Stomach (tissue), 8 donors: ENCODE measurements at regions not wholly inside any gene's neighbourhood (a gene's known extent, or its start where the extent isn't known, plus 50 kb on each side); places are given as distances from the start of the nearest gene placed in this dataset.

ENCODE experiments used
- DNase-seq, 2 donors: peaks; one replicate each; pipeline versions ENCODE4 v3.0.0 to v3.0.0-alpha.2; 2013 to 2019
- H3K27ac ChIP-seq, 5 donors: fragments of 200-600 bp in 4 of 5; sonication (generic) in 4 of 5; one replicate each; pipeline ENCODE4 v1.5.1; 2013 to 2019; ENCODE audit warnings: mild to moderate bottlenecking in 1 of 5, moderate library complexity in 1 of 5
- H3K27me3 ChIP-seq, 3 donors: fragments of 200-600 bp; sonication (generic); one replicate each; pipeline ENCODE4 v1.5.1; 2017 to 2019; ENCODE audit warnings: mixed run types in 1 of 3
- H3K36me3 ChIP-seq, 4 donors: fragments of 200-600 bp; sonication (generic); 1 replicate in 3 of 4; 2 replicates in 1 of 4; pipeline ENCODE4 v1.5.1; 2016 to 2019
- H3K4me1 ChIP-seq, 4 donors: fragments of 200-600 bp; sonication (generic); one replicate each; pipeline ENCODE4 v1.5.1; 2016 to 2019
- H3K4me3 ChIP-seq, 4 donors: fragments of 200-600 bp; sonication (generic) in 3 of 4; one replicate each; pipeline ENCODE4 v1.5.1; 2016 to 2019; ENCODE audit warnings: mild to moderate bottlenecking in 1 of 4
- H3K9me3 ChIP-seq, 4 donors: fragments of 200-600 bp; sonication (generic); one replicate each; pipeline ENCODE4 v1.5.1; 2016 to 2019
- CTCF ChIP-seq, 7 experiments: fragments of 450-650 bp in 4 of 7; fragments of 200-600 bp in 3 of 7; sonication (generic) in 3 of 7; IDR thresholded peaks; one replicate each; pipeline ENCODE4 v1.5.1; 2016 to 2019; ENCODE audit warnings: antibody characterized with exemption in 7 of 7, control low read depth in 2 of 7, mild to moderate bottlenecking in 1 of 7
- EP300 ChIP-seq: sonication (generic); formaldehyde crosslinking; IDR thresholded peaks from one replicate; pipeline ENCODE4 v1.6.1; 2017; ENCODE audit warnings: antibody characterized with exemption
- POLR2A ChIP-seq, 4 donors: fragments of 450-650 bp; IDR thresholded peaks; one replicate each; pipeline ENCODE4 v1.6.1; 2016; ENCODE audit warnings: antibody characterized with exemption in 4 of 4, control low read depth in 2 of 4, mild to moderate bottlenecking in 1 of 4, moderate library complexity in 1 of 4
- POLR2AphosphoS5 ChIP-seq, 3 donors: sonication (generic); formaldehyde crosslinking; IDR thresholded peaks; one replicate each; pipeline ENCODE4 v1.6.1; 2016; ENCODE audit warnings: antibody characterized with exemption in 3 of 3
- WGBS, 5 donors: extraction: QIAGEN DNeasy Blood & Tissue Kit in 3 of 5; methylation state at CpG; one replicate each; pipeline versions ENCODE4 v1.1.5 to v1.1.7; 2013 to 2018; 5-methylcytosine and 5-hydroxymethylcytosine counted together
- intact Hi-C: fragments of 100-400 bp; cut with DNase I; formaldehyde crosslinking; loops from one replicate; pipeline ENCODE4 v1.15.1; 2023; ENCODE audit warnings: low total_unique reads
- donor health status: healthy with polysubstance abuse.
- donor health status: Bipolar disorder and iron deficiency.
- donor health status: healthy.

DNA sequence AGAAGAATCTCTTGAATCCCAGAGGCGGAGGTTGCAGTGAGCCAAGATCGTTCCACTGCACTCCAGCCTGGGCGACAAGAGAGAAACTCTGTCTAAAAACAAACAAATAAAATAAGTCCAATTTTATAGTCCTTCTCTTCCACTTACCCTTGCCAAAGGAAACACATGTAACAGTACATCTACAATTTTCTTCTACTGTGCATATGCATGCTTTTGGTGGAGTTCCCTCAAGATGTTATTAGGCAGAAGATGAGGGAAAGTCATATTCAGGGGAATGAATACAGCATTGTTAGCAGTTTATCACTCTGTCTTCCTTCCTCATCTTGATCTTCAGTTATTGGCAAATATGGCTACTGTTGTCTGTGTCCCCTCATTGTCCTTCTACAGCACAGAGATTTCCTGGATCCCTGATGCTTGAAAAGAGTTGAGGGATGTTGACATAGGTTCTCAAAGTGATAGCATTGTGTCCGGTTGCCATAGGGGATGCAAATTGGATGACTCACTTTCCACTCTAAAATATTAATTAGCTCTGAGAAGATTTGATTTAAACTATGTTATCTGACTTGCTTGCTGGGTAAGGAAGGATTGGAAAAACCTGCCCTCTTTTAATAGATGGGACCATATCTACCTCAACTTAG, 1173.6 kb downstream of the KCNT2 start:
- no peak for TF ChIP-seq EP300
- no peak for TF ChIP-seq CTCF (IDR thresholded peaks at IDR 0.05)
- Histone ChIP-seq H3K27ac (no peak overlapping the region), H3K27me3 (no peaks in the 10 kb centered on the region), H3K36me3 (no peaks in the 10 kb centered on the region), H3K9me3 (peaks cover 0 to 8% (median 0%) of the 10 kb centered on the region in 4 donors), H3K4me1 (no peaks in the 10 kb centered on the region), H3K4me3 (no peak overlapping the region)
- 73 to 82% (median 82%) methylated on average over 4 of the region's 4 CpGs for WGBS, 5 donors
- intact Hi-C loops = no loop called here
- DNase-seq = no peak

DNA sequence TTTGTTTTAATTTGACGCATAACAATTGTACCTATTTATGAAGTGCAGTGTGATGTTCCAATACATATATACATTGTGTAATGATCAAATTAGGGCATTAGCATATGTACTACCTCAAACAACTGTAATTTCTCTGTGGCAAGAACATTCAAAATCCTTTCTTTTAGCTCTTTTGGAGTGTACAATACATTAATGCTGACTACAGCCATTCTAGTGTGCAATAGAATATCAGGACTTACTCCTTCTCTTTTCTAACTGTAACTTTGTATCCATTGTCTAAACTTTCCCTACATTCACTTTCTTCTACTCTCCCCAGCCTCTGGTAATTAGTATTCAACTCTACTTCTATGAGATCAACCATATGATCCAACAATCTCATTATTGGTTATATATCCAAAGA, 1177.4 kb downstream of the KCNT2 start:
- Histone ChIP-seq H3K4me1 (no peaks in the 10 kb centered on the region), H3K27ac (no peak overlapping the region), H3K9me3 (no peaks in the 10 kb centered on the region), H3K27me3 (no peaks in the 10 kb centered on the region), H3K36me3 (no peaks in the 10 kb centered on the region), H3K4me3 (no peak overlapping the region)
- no peak for DNase-seq
- WGBS, 5 donors = 73 to 91% (median 82%) methylated on average over 1 of the region's 1 CpG
- intact Hi-C loops = no loop called here
- TF ChIP-seq EP300 = no peak
- no peak for TF ChIP-seq POLR2A (IDR thresholded peaks at IDR 0.05)
- no peak for TF ChIP-seq POLR2AphosphoS5 (IDR thresholded peaks at IDR 0.05)
- no peak for TF ChIP-seq CTCF (IDR thresholded peaks at IDR 0.05)

GRCh38 chr1:195428927-195429326, 1179.3 kb downstream of the KCNT2 start:
- Histone ChIP-seq H3K36me3 (no peaks in the 10 kb centered on the region), H3K4me1 (no peaks in the 10 kb centered on the region), H3K27ac (no peak overlapping the region), H3K4me3 (no peak overlapping the region), H3K9me3 (no peaks in the 10 kb centered on the region), H3K27me3 (no peaks in the 10 kb centered on the region)
- no peak for DNase-seq
- WGBS, 5 donors = 84 to 91% (median 88%) methylated on average over 4 of the region's 4 CpGs
- intact Hi-C loops = no loop called here
- TF ChIP-seq POLR2A (IDR thresholded peaks at IDR 0.05) (no peak), EP300 (no peak), CTCF (IDR thresholded peaks at IDR 0.05) (no peak), POLR2AphosphoS5 (IDR thresholded peaks at IDR 0.05) (no peak)

GRCh38 chr1:195415584-195415983, 1192.7 kb downstream of the KCNT2 start:
- TF ChIP-seq POLR2A (IDR thresholded peaks at IDR 0.05) = no peak
- no peak for TF ChIP-seq POLR2AphosphoS5 (IDR thresholded peaks at IDR 0.05)
- TF ChIP-seq EP300 = no peak
- TF ChIP-seq CTCF (IDR thresholded peaks at IDR 0.05) = no peak
- no peak overlapping the region for H3K4me3 ChIP-seq
- intact Hi-C loops = no loop called here
- H3K27ac ChIP-seq = no peak overlapping the region
- WGBS, 5 donors = 91 to 98% (median 94%) methylated on average over 1 of the region's 1 CpG
- H3K36me3 ChIP-seq = no peaks in the 10 kb centered on the region
- no peak for DNase-seq
- no peaks in the 10 kb centered on the region for H3K9me3 ChIP-seq
- H3K27me3 ChIP-seq = no peaks in the 10 kb centered on the region
- H3K4me1 ChIP-seq = no peaks in the 10 kb centered on the region
